ENCODE measurements at regions not wholly inside any gene's neighbourhood (a gene's known extent, or its start where the extent isn't known, plus 50 kb on each side); places are given as distances from the start of the nearest gene placed in this dataset.

GRCh38 chr20:6513599-6513998 lies 253.9 kb upstream of the BMP2 start:
- CTCF ChIA-PET (ENCODE audit: low intra/inter-chr PET ratio, low total read pairs): no interaction called here

GRCh38 chr20:6509374-6509773 lies 258.1 kb upstream of the BMP2 start:
- ATAC-seq (no peak), FAIRE-seq (no peak), DNase-seq (ENCODE audit: low spot score) (no peak)
- CTCF ChIA-PET (ENCODE audit: low intra/inter-chr PET ratio, low total read pairs): no interaction called here
- no TSS peak for BruUV-seq (replicated peaks)
- in situ Hi-C loops (cut with HindIII; ENCODE audit: extremely low pct_ligation_motif_present, low pct_unique_long_range_greater_than_20kb) (no loop called here), intact Hi-C loops (cut with micrococcal nuclease; ENCODE audit: unreplicated experiment) (no loop called here)
- Histone ChIP-seq H3K27me3 (ENCODE audit: control insufficient read depth in 1 of 2, insufficient read depth in 2 of 2, low read length in 2 of 2) (no peaks in the 10 kb centered on the region), H3K27ac (ENCODE audit: extremely low read length, insufficient read depth, low read length) (no peak overlapping the region), H3K79me2 (ENCODE audit: insufficient read depth, low read length) (no peaks in the 10 kb centered on the region), H3K36me3 (replicated peaks in 1 of 2; ENCODE audit: control insufficient read depth in 1 of 2, insufficient read depth in 2 of 2, low read length in 2 of 2) (no peaks in the 10 kb centered on the region), H3K4me1 (ENCODE audit: insufficient read depth, low read length) (no peaks in the 10 kb centered on the region), H3K4me3 (replicated peaks in 1 of 3; ENCODE audit: insufficient read depth in 1 of 3, low read depth in 2 of 3, low read length in 3 of 3) (no peak overlapping the region), H3K4me2 (ENCODE audit: low read depth, low read length) (no peak overlapping the region), H3K9ac (ENCODE audit: insufficient read depth, low read depth, low read length) (no peak overlapping the region), H2AFZ (ENCODE audit: low read length) (no peak overlapping the region), H4K20me1 (ENCODE audit: insufficient read depth, low read length) (no peaks in the 10 kb centered on the region), H3K9me3 (ENCODE audit: low read length) (peaks cover 8% of the 10 kb centered on the region; the same call in 1 of the 2 replicates)
- POLR2A ChIA-PET: no interaction called here
- WGBS (ENCODE audit: low lambda C conversion rate): 0% methylated on average over 1 of the region's 1 CpG
- TF ChIP-seq TBX2 (CRISPR knock-in tag; IDR thresholded peaks at IDR 0.05; ENCODE audit: borderline replicate concordance): no peak
- TF ChIP-seq ZNF615 (CRISPR knock-in tag; IDR thresholded peaks at IDR 0.05; ENCODE audit: borderline replicate concordance): no peak
- TF ChIP-seq JARID2 (CRISPR knock-in tag; IDR thresholded peaks at IDR 0.05; ENCODE audit: insufficient replicate concordance): no peak
- TF ChIP-seq ZNF766 (CRISPR knock-in tag; IDR thresholded peaks at IDR 0.05; ENCODE audit: borderline replicate concordance): no peak
- no peak for TF ChIP-seq ZNF841 (CRISPR knock-in tag; IDR thresholded peaks at IDR 0.05; ENCODE audit: borderline replicate concordance)
- no peak for TF ChIP-seq ZNF343 (CRISPR knock-in tag; IDR thresholded peaks at IDR 0.05)
- no peak for TF ChIP-seq ZNF75D (CRISPR knock-in tag; IDR thresholded peaks at IDR 0.05; ENCODE audit: borderline replicate concordance)
- TF ChIP-seq RFX5 (IDR thresholded peaks at IDR 0.05; ENCODE audit: low read depth, low read length): 0 out of 2 replicates have a peak, but pooled peaks have one; percentile 41
- TF ChIP-seq ETV6 (CRISPR knock-in tag; conservative IDR thresholded peaks at IDR 0.05): no peak
- TF ChIP-seq MYNN (CRISPR knock-in tag; IDR thresholded peaks at IDR 0.05; ENCODE audit: low read depth): no peak
- TF ChIP-seq MAFG (CRISPR knock-in tag; IDR thresholded peaks at IDR 0.05): peak; percentile 49; the same call in 1 of the 2 replicates
- TF ChIP-seq MAFF (IDR thresholded peaks at IDR 0.05; ENCODE audit: low read depth, low read length): peak; percentile 100
- TF ChIP-seq CBFB (CRISPR knock-in tag; IDR thresholded peaks at IDR 0.05): no peak

More at GRCh38 chr20:6513599-6513998, 253.9 kb upstream of the BMP2 start:
- WGBS (ENCODE audit: low lambda C conversion rate): 15% methylated on average over 6 of the region's 6 CpGs
- no peaks in the 10 kb centered on the region for H3K79me2 ChIP-seq (ENCODE audit: insufficient read depth, low read length)
- H2AFZ ChIP-seq (ENCODE audit: low read length): no peak overlapping the region
- no peak for ATAC-seq
- peaks cover 8% of the 10 kb centered on the region; the same call in 1 of the 2 replicates for H3K9me3 ChIP-seq (ENCODE audit: low read length)
- no peaks in the 10 kb centered on the region for H4K20me1 ChIP-seq (ENCODE audit: insufficient read depth, low read length)
- no peak for FAIRE-seq
- no TSS peak for BruUV-seq (replicated peaks)
- H3K36me3 ChIP-seq (replicated peaks in 1 of 2; ENCODE audit: control insufficient read depth in 1 of 2, insufficient read depth in 2 of 2, low read length in 2 of 2): no peaks in the 10 kb centered on the region
- in situ Hi-C loops (cut with HindIII; ENCODE audit: extremely low pct_ligation_motif_present, low pct_unique_long_range_greater_than_20kb) (no loop called here), intact Hi-C loops (cut with micrococcal nuclease; ENCODE audit: unreplicated experiment) (no loop called here)
- H3K9ac ChIP-seq (ENCODE audit: insufficient read depth, low read depth, low read length): no peak overlapping the region
- POLR2A ChIA-PET: no interaction called here
- no peak for DNase-seq (ENCODE audit: low spot score)
- no peak overlapping the region for H3K4me2 ChIP-seq (ENCODE audit: low read depth, low read length)
- H3K27ac ChIP-seq (ENCODE audit: extremely low read length, insufficient read depth, low read length): no peak overlapping the region
- no peak overlapping the region for H3K4me3 ChIP-seq (replicated peaks in 1 of 3; ENCODE audit: insufficient read depth in 1 of 3, low read depth in 2 of 3, low read length in 3 of 3)
- TF ChIP-seq CREB1 (IDR thresholded peaks at IDR 0.05) (0 out of 2 replicates have a peak, but pooled peaks have one; percentile 9), CREB1 (CRISPR knock-in tag; IDR thresholded peaks at IDR 0.05) (no peak), ZNF615 (CRISPR knock-in tag; IDR thresholded peaks at IDR 0.05; ENCODE audit: borderline replicate concordance) (no peak)
- H3K27me3 ChIP-seq (ENCODE audit: control insufficient read depth in 1 of 2, insufficient read depth in 2 of 2, low read length in 2 of 2): no peaks in the 10 kb centered on the region
- no peaks in the 10 kb centered on the region for H3K4me1 ChIP-seq (ENCODE audit: insufficient read depth, low read length)
